Coronary artery (tissue), 2 donors: ENCODE measurements at regions not wholly inside any gene's neighbourhood (a gene's known extent, or its start where the extent isn't known, plus 50 kb on each side); places are given as distances from the start of the nearest gene placed in this dataset.

Experiments
- DNase-seq: peaks from one replicate; pipeline ENCODE4 v3.0.0-alpha.2; 2017; ENCODE audit warnings: low spot score
- H3K27ac ChIP-seq, 2 donors: fragments of 200-600 bp; sonication (generic); one replicate each; pipeline ENCODE4 v1.5.1; 2016 to 2019
- H3K4me3 ChIP-seq: fragments of 200-600 bp; sonication (generic); 2 replicates; pipeline ENCODE4 v1.5.1; 2016; ENCODE audit warnings: mild to moderate bottlenecking, moderate library complexity
- TF ChIP-seq, protein P1 (sequence below): fragments of 200-600 bp; sonication (generic); IDR thresholded peaks from one replicate; pipeline ENCODE4 v1.5.1; 2019; ENCODE audit warnings: antibody characterized with exemption

GRCh38 chr2:200761266-200761665 is 50.4 kb upstream of the BZW1 start:
- Histone ChIP-seq H3K4me3 (no peak overlapping the region), H3K27ac (no peak overlapping the region)
- TF ChIP-seq, protein P1, sequence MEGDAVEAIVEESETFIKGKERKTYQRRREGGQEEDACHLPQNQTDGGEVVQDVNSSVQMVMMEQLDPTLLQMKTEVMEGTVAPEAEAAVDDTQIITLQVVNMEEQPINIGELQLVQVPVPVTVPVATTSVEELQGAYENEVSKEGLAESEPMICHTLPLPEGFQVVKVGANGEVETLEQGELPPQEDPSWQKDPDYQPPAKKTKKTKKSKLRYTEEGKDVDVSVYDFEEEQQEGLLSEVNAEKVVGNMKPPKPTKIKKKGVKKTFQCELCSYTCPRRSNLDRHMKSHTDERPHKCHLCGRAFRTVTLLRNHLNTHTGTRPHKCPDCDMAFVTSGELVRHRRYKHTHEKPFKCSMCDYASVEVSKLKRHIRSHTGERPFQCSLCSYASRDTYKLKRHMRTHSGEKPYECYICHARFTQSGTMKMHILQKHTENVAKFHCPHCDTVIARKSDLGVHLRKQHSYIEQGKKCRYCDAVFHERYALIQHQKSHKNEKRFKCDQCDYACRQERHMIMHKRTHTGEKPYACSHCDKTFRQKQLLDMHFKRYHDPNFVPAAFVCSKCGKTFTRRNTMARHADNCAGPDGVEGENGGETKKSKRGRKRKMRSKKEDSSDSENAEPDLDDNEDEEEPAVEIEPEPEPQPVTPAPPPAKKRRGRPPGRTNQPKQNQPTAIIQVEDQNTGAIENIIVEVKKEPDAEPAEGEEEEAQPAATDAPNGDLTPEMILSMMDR: no peak
- no peak for DNase-seq
